ENCODE measurements at regions not wholly inside any gene's neighbourhood (a gene's known extent, or its start where the extent isn't known, plus 50 kb on each side); places are given as distances from the start of the nearest gene placed in this dataset.
A peak's percentile ranks its signal among the peaks of the same experiment; 100 is the strongest.

GRCh38 chr16:72474501-72475123 lies 302.7 kb upstream of the PMFBP1 start:
- no peak for TF ChIP-seq CTCF (IDR thresholded peaks at IDR 0.05; ENCODE audit: low read depth, low read length)
- DNase-seq (ENCODE audit: low read depth in 2 of 2), result peak; percentile 67 to 92
- no peak overlapping the region for H3K4me3 ChIP-seq (replicated peaks in 1 of 2; ENCODE audit: low read depth in 2 of 2, low read length in 2 of 2)

- no peak for TF ChIP-seq CTCF (IDR thresholded peaks at IDR 0.05; ENCODE audit: low read depth, low read length)
- no peak overlapping the region for H3K4me3 ChIP-seq (replicated peaks in 1 of 2; ENCODE audit: low read depth in 2 of 2, low read length in 2 of 2)
- no peak for DNase-seq (ENCODE audit: low read depth in 2 of 2)
Observed at GRCh38 chr16:72473631-72474030, 301.7 kb upstream of the PMFBP1 start.

- no peak for DNase-seq (ENCODE audit: low read depth in 2 of 2)
- no peak for TF ChIP-seq CTCF (IDR thresholded peaks at IDR 0.05; ENCODE audit: low read depth, low read length)
- H3K4me3 ChIP-seq (replicated peaks in 1 of 2; ENCODE audit: low read depth in 2 of 2, low read length in 2 of 2), result no peak overlapping the region
Observed at GRCh38 chr16:72471317-72471924, 299.5 kb upstream of the PMFBP1 start.

GRCh38 chr16:72470541-72470940 lies 298.6 kb upstream of the PMFBP1 start:
- no peak for TF ChIP-seq CTCF (IDR thresholded peaks at IDR 0.05; ENCODE audit: low read depth, low read length)
- no peak for DNase-seq (ENCODE audit: low read depth in 2 of 2)
- no peak overlapping the region for H3K4me3 ChIP-seq (replicated peaks in 1 of 2; ENCODE audit: low read depth in 2 of 2, low read length in 2 of 2)

- TF ChIP-seq CTCF (IDR thresholded peaks at IDR 0.05; ENCODE audit: low read depth, low read length), result no peak
- DNase-seq (ENCODE audit: low read depth in 2 of 2), result no peak
Observed at GRCh38 chr16:72469932-72470331, 298.0 kb upstream of the PMFBP1 start.

GRCh38 chr16:72468582-72468981 lies 296.6 kb upstream of the PMFBP1 start:
- DNase-seq (ENCODE audit: low read depth in 2 of 2), result peak; percentile 16 to 43
- no peak overlapping the region for H3K4me3 ChIP-seq (replicated peaks in 1 of 2; ENCODE audit: low read depth in 2 of 2, low read length in 2 of 2)
- TF ChIP-seq CTCF (IDR thresholded peaks at IDR 0.05; ENCODE audit: low read depth, low read length), result no peak

More at GRCh38 chr16:72469932-72470331, 298.0 kb upstream of the PMFBP1 start:
- H3K4me3 ChIP-seq (replicated peaks in 1 of 2; ENCODE audit: low read depth in 2 of 2, low read length in 2 of 2), result no peak overlapping the region

Measured in cardiac fibroblast (primary cell).